Neural crest cell (in vitro differentiated cells): ENCODE measurements at regions not wholly inside any gene's neighbourhood (a gene's known extent, or its start where the extent isn't known, plus 50 kb on each side); places are given as distances from the start of the nearest gene placed in this dataset.
"Not testable (repeated sequence)": the region's sequence is repeated elsewhere in the genome, so short reads cannot be mapped to it uniquely, and the experiment has no call there.

Experiments used
- DNase-seq: peaks from one replicate; pipeline ENCODE4 v3.0.0; 2021; ENCODE audit warnings: low read depth, mixed read lengths, low spot score
- H3K27ac Mint-ChIP-seq: one replicate; pipeline ENCODE4 v1.8.0; 2021; ENCODE audit warnings: mild to moderate bottlenecking, mixed read lengths; ENCODE audit not compliant: unreplicated experiment
- H3K27me3 Mint-ChIP-seq: 2 replicates; pipeline ENCODE4 v1.8.0; 2021; ENCODE audit warnings: low read depth, mild to moderate bottlenecking, mixed read lengths
- H3K36me3 Mint-ChIP-seq: 2 replicates; pipeline ENCODE4 v1.8.0; 2021; ENCODE audit warnings: low read depth, mild to moderate bottlenecking, mixed read lengths
- H3K4me1 Mint-ChIP-seq: 2 replicates; pipeline ENCODE4 v1.8.0; 2021; ENCODE audit warnings: mixed read lengths
- H3K4me3 Mint-ChIP-seq: one replicate; pipeline ENCODE4 v1.8.0; 2021; ENCODE audit warnings: mild to moderate bottlenecking, mixed read lengths
- H3K9me3 Mint-ChIP-seq: 2 replicates; pipeline ENCODE4 v1.8.0; 2021; ENCODE audit warnings: mixed read lengths
- CTCF ChIP-seq: fragments of 200-600 bp; sonication (generic); conservative IDR thresholded peaks from 2 replicates; pipeline ENCODE4 v1.5.0; 2021; ENCODE audit warnings: antibody characterized with exemption, mild to moderate bottlenecking

GRCh38 chr6:112606656-112607435, 259.7 kb downstream of the RFPL4B start:
- peaks cover 30% of the 10 kb centered on the region for H3K36me3 Mint-ChIP-seq
- H3K27ac Mint-ChIP-seq, result no peak overlapping the region
- H3K9me3 Mint-ChIP-seq, result peaks cover 34% of the 10 kb centered on the region
- DNase-seq, result no peak
- H3K27me3 Mint-ChIP-seq, result no peaks in the 10 kb centered on the region
- no peak overlapping the region for H3K4me3 Mint-ChIP-seq
- no peak for TF ChIP-seq CTCF
- H3K4me1 Mint-ChIP-seq, result no peaks in the 10 kb centered on the region

- not testable (repeated sequence) for H3K4me3 Mint-ChIP-seq, H3K27me3 Mint-ChIP-seq, DNase-seq, H3K4me1 Mint-ChIP-seq, H3K27ac Mint-ChIP-seq
- Mint-ChIP-seq H3K9me3 (peaks cover 26% of the 10 kb centered on the region), H3K36me3 (peaks cover 27% of the 10 kb centered on the region)
Observed at GRCh38 chr6:112608925-112609324, 261.8 kb downstream of the RFPL4B start.

- TF ChIP-seq CTCF, result no peak
- peaks cover 21% of the 10 kb centered on the region for H3K36me3 Mint-ChIP-seq
- no peak for DNase-seq
- H3K27ac Mint-ChIP-seq, result peak overlapping the region; percentile 75
- peaks cover 3% of the 10 kb centered on the region for H3K4me1 Mint-ChIP-seq
- H3K27me3 Mint-ChIP-seq, result no peaks in the 10 kb centered on the region
- H3K4me3 Mint-ChIP-seq, result no peak overlapping the region
- H3K9me3 Mint-ChIP-seq, result peaks cover 17% of the 10 kb centered on the region
Observed at GRCh38 chr6:112613410-112613809, 266.3 kb downstream of the RFPL4B start.

GRCh38 chr6:112618849-112619248, 271.7 kb downstream of the RFPL4B start:
- no peaks in the 10 kb centered on the region for H3K27me3 Mint-ChIP-seq
- H3K4me3 Mint-ChIP-seq, result no peak overlapping the region
- peaks cover 6% of the 10 kb centered on the region for H3K9me3 Mint-ChIP-seq
- no peak overlapping the region for H3K27ac Mint-ChIP-seq
- H3K36me3 Mint-ChIP-seq, result peaks cover 6% of the 10 kb centered on the region
- H3K4me1 Mint-ChIP-seq, result peaks cover 34% of the 10 kb centered on the region
- no peak for DNase-seq
- TF ChIP-seq CTCF, result peak; percentile 43

- no peak overlapping the region for H3K4me3 Mint-ChIP-seq
- H3K27ac Mint-ChIP-seq, result no peak overlapping the region
- DNase-seq, result no peak
- TF ChIP-seq CTCF, result no peak
- peaks cover 34% of the 10 kb centered on the region for H3K4me1 Mint-ChIP-seq
- H3K27me3 Mint-ChIP-seq, result no peaks in the 10 kb centered on the region
- peaks cover 7% of the 10 kb centered on the region for H3K9me3 Mint-ChIP-seq
- H3K36me3 Mint-ChIP-seq, result peaks cover 8% of the 10 kb centered on the region
Observed at GRCh38 chr6:112620812-112621569, 273.9 kb downstream of the RFPL4B start.

- Mint-ChIP-seq H3K36me3 (peaks cover 12% of the 10 kb centered on the region), H3K27ac (peak overlapping the region; percentile 86), H3K4me1 (peaks cover 34% of the 10 kb centered on the region), H3K9me3 (peaks cover 11% of the 10 kb centered on the region), H3K4me3 (peak overlapping the region; percentile 17), H3K27me3 (no peaks in the 10 kb centered on the region)
- TF ChIP-seq CTCF, result no peak
- no peak for DNase-seq
Observed at GRCh38 chr6:112622036-112622435, 274.9 kb downstream of the RFPL4B start.
